Endothelial cell of umbilical vein (primary cell): ENCODE measurements at regions not wholly inside any gene's neighbourhood (a gene's known extent, or its start where the extent isn't known, plus 50 kb on each side); places are given as distances from the start of the nearest gene placed in this dataset.

Source experiments
- BruUV-seq: library from RNA; stranded (reverse); fragments of 400-500 nt; replicated peaks from 2 replicates; lab custom pipeline; 2021; lab: Mats Ljungman, UMichigan
- CTCF ChIA-PET: fragments of 300-600, 350-600 bp; sonication (Branson Sonifier 250); formaldehyde crosslinking; loops from one replicate; lab custom pipeline; 2021; ENCODE audit warnings: antibody characterized with exemption, inconsistent platforms; lab: Charles Lee
- POLR2A ChIA-PET: fragments of 300-600, 350-600 bp; sonication (Branson Sonifier 250); formaldehyde crosslinking; loops from one replicate; lab custom pipeline; 2021; ENCODE audit warnings: antibody characterized with exemption, inconsistent platforms; lab: Charles Lee
- DNase-seq: peaks from one replicate; pipeline ENCODE4 v3.0.0-alpha.2; 2011; ENCODE audit warnings: low read depth, low spot score
- FAIRE-seq: peaks from 2 replicates; lab custom pipeline; 2011; peaks lifted over from hg19 to GRCh38; lab: Jason Lieb, UNC
- H2AFZ ChIP-seq: 2 replicates; pipeline ENCODE4 v1.6.0; 2012; ENCODE audit warnings: low read depth, low read length, control low read depth, inconsistent platforms
- H3K27ac ChIP-seq: 2 replicates; pipeline ENCODE4 v1.5.1; 2011; ENCODE audit warnings: low read depth, mild to moderate bottlenecking, control low read depth, low read length, moderate library complexity; ENCODE audit not compliant: insufficient read depth
- H3K27me3 ChIP-seq, 2 experiments: 2 replicates each; pipeline versions ENCODE4 v1.6.0 to v1.6.1; 2011; ENCODE audit warnings: low read length in 2 of 2, mixed read lengths in 1 of 2; ENCODE audit not compliant: control insufficient read depth in 2 of 2, insufficient read depth in 2 of 2
- H3K36me3 ChIP-seq, 2 experiments: 2 replicates in 1 of 2; 3 replicates in 1 of 2; pipeline ENCODE4 v1.5.1; 2011; ENCODE audit warnings: low read length in 2 of 2, mild to moderate bottlenecking in 1 of 2, moderate library complexity in 1 of 2; ENCODE audit not compliant: control insufficient read depth in 2 of 2, insufficient read depth in 2 of 2; ENCODE audit errors: extremely low read depth in 1 of 2
- H3K4me1 ChIP-seq: 3 replicates; pipeline ENCODE4 v1.5.1; 2011; ENCODE audit warnings: mild to moderate bottlenecking, low read length; ENCODE audit not compliant: control insufficient read depth, insufficient read depth; ENCODE audit errors: extremely low read depth
- H3K4me2 ChIP-seq: 2 replicates; pipeline ENCODE4 v1.6.1; 2011; ENCODE audit warnings: low read length, control low read depth, mixed read lengths; ENCODE audit not compliant: insufficient read depth
- H3K4me3 ChIP-seq, 3 experiments: fragments of 200-600 bp in 1 of 3; sonication (generic), shearing (Covaris generic) in 1 of 3; replicated peaks in 1 of 3; 2 replicates each; pipeline ENCODE4 v1.5.1; 2011 to 2016; ENCODE audit warnings: control low read depth in 3 of 3, low read length in 3 of 3, mild to moderate bottlenecking in 2 of 3, inconsistent platforms in 1 of 3, low read depth in 1 of 3, moderate library complexity in 1 of 3; ENCODE audit not compliant: insufficient read depth in 1 of 3
- H3K79me2 ChIP-seq: 2 replicates; pipeline ENCODE4 v1.6.0; 2012; ENCODE audit warnings: low read length, inconsistent platforms; ENCODE audit not compliant: control insufficient read depth, insufficient read depth
- H3K9ac ChIP-seq: replicated peaks from 2 replicates; pipeline ENCODE3; 2011; ENCODE audit warnings: low read length, control low read depth; ENCODE audit not compliant: insufficient read depth; ENCODE audit errors: extremely low read depth
- H3K9me1 ChIP-seq: replicated peaks from 3 replicates; pipeline ENCODE4 v1.6.0; 2011; ENCODE audit warnings: mild to moderate bottlenecking, low read length; ENCODE audit not compliant: control insufficient read depth, insufficient read depth; ENCODE audit errors: extremely low read depth
- H3K9me3 ChIP-seq: replicated peaks from 2 replicates; pipeline ENCODE4 v1.5.1; 2012; ENCODE audit warnings: low read length, inconsistent platforms; ENCODE audit not compliant: control insufficient read depth, insufficient read depth
- H4K20me1 ChIP-seq: replicated peaks from 2 replicates; pipeline ENCODE3; 2011; ENCODE audit warnings: mild to moderate bottlenecking, low read length; ENCODE audit not compliant: control insufficient read depth, insufficient read depth; ENCODE audit errors: extremely low read depth
- EZH2 ChIP-seq: IDR thresholded peaks from 2 replicates; pipeline ENCODE4 v1.6.1; 2012; ENCODE audit warnings: borderline replicate concordance, low read depth, mild to moderate bottlenecking, moderate library complexity, low read length, inconsistent platforms; ENCODE audit not compliant: severe bottlenecking
- FOS ChIP-seq: IDR thresholded peaks from 2 replicates; pipeline ENCODE4 v1.6.1; 2011; ENCODE audit warnings: mild to moderate bottlenecking, low read length, moderate library complexity, borderline replicate concordance; ENCODE audit not compliant: insufficient read depth
- GATA2 ChIP-seq: IDR thresholded peaks from 2 replicates; pipeline ENCODE4 v1.7.0; 2011; ENCODE audit warnings: low read depth, mild to moderate bottlenecking, moderate library complexity, mixed read lengths, low read length; ENCODE audit not compliant: insufficient read length, insufficient read depth
- JUN ChIP-seq: IDR thresholded peaks from 2 replicates; pipeline ENCODE4 v1.6.1; 2011; ENCODE audit warnings: borderline replicate concordance, low read depth; ENCODE audit not compliant: insufficient read length, insufficient read depth
- MAX ChIP-seq: IDR thresholded peaks from 2 replicates; pipeline ENCODE4 v1.6.1; 2011; ENCODE audit not compliant: insufficient read depth, insufficient read length
- MYC ChIP-seq: IDR thresholded peaks from one replicate; pipeline ENCODE4 v1.6.1; 2011; ENCODE audit warnings: mild to moderate bottlenecking, low read depth, low read length
- POLR2A ChIP-seq: IDR thresholded peaks from 2 replicates; pipeline ENCODE4 v1.6.1; 2012; ENCODE audit warnings: low read depth, mild to moderate bottlenecking, control low read depth, low read length
- POLR2AphosphoS5 ChIP-seq: IDR thresholded peaks from 2 replicates; pipeline ENCODE4 v1.6.1; 2012; ENCODE audit warnings: low read depth, mild to moderate bottlenecking, control low read depth, low read length, moderate library complexity; ENCODE audit not compliant: insufficient read depth
- dilution Hi-C: fragments of 300-500 bp; cut with MboI; formaldehyde crosslinking; loops from one replicate; pipeline ENCODE4 v1.15.0; 2019; ENCODE audit warnings: low sequenced_read_pairs; ENCODE audit not compliant: extremely low pct_ligation_motif_present
- intact Hi-C: fragments of 100-400 bp; cut with micrococcal nuclease; formaldehyde crosslinking; loops from one replicate; pipeline ENCODE4 v1.10.0; 2022
- TF ChIP-seq, protein P1 (sequence below), 2 donors: IDR thresholded peaks; 1 replicate in 1 of 2; 2 replicates in 1 of 2; pipeline ENCODE4 v1.5.1; 2011; ENCODE audit warnings: low read length in 2 of 2, mild to moderate bottlenecking in 2 of 2, moderate library complexity in 2 of 2, control low read depth in 1 of 2, inconsistent platforms in 1 of 2, low read depth in 1 of 2; ENCODE audit not compliant: insufficient read depth in 1 of 2; ENCODE audit errors: extremely low read depth in 1 of 2

DNA sequence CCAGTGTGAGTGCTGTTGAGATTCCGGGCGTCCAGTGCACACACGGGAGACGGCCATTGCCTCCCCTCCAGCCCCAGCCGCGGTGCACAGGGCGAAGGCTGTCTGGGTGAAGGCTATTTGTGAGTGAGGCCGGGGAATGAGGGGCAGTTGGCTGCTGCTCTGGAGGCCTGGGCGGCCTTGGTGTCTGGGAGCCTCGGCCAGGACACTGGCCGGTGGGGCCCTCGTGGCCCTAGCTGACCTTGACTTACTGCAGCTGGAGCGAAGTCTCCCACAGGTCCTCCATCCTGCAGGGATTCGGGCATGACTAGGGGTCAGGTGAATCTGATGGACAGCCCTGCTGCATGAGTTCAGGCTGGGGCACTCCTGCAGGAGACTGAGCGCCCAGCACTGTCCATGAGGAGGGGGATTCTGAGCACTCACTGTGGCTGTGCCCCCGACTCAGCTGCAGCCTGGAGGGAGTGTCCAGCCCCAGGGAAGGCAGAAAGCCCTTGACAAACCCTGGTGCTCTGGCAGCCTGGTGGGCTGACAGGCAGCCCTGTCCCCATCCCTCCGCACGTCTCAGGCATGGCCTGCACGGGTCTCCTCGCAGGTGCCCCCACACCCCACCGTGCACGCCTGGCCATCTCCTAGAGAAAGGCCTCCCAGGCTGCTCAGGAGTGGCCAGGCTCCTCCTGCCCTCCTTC is 52.7 kb upstream of the FAM20C start:
- POLR2A ChIA-PET, result no interaction called here
- CTCF ChIA-PET, result no interaction called here

More for the DNA sequence above, 52.7 kb upstream of the FAM20C start:
- intact Hi-C loops, result no loop called here
- Histone ChIP-seq H4K20me1 (no peaks in the 10 kb centered on the region), H3K4me2 (no peak overlapping the region), H3K27ac (no peak overlapping the region), H3K27me3 (peaks cover 2 to 4% of the 10 kb centered on the region in 2 experiments), H3K4me3 (no peak overlapping the region), H3K9me3 (no peaks in the 10 kb centered on the region), H3K9ac (no peak overlapping the region), H3K79me2 (no peaks in the 10 kb centered on the region), H2AFZ (no peak overlapping the region), H3K36me3 (no peaks in the 10 kb centered on the region), H3K9me1 (no peaks in the 10 kb centered on the region), H3K4me1 (no peaks in the 10 kb centered on the region)
- dilution Hi-C loops, result no loop called here
- no peak for DNase-seq
- no TSS peak for BruUV-seq
- no peak for TF ChIP-seq MAX
- no peak for TF ChIP-seq JUN
- TF ChIP-seq FOS, result no peak
- TF ChIP-seq POLR2A, result no peak
- no peak for TF ChIP-seq GATA2
- no peak for TF ChIP-seq POLR2AphosphoS5
- TF ChIP-seq MYC, result no peak
- TF ChIP-seq, protein P1, sequence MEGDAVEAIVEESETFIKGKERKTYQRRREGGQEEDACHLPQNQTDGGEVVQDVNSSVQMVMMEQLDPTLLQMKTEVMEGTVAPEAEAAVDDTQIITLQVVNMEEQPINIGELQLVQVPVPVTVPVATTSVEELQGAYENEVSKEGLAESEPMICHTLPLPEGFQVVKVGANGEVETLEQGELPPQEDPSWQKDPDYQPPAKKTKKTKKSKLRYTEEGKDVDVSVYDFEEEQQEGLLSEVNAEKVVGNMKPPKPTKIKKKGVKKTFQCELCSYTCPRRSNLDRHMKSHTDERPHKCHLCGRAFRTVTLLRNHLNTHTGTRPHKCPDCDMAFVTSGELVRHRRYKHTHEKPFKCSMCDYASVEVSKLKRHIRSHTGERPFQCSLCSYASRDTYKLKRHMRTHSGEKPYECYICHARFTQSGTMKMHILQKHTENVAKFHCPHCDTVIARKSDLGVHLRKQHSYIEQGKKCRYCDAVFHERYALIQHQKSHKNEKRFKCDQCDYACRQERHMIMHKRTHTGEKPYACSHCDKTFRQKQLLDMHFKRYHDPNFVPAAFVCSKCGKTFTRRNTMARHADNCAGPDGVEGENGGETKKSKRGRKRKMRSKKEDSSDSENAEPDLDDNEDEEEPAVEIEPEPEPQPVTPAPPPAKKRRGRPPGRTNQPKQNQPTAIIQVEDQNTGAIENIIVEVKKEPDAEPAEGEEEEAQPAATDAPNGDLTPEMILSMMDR (IDR thresholded peaks at IDR 0.05; ENCODE audit: extremely low read depth in 1 of 2, insufficient read depth in 1 of 2, low read depth in 1 of 2, low read length in 2 of 2), result no peak
- no peak for TF ChIP-seq EZH2
- no peak for FAIRE-seq
